T-cell (primary cell): ENCODE measurements at regions not wholly inside any gene's neighbourhood (a gene's known extent, or its start where the extent isn't known, plus 50 kb on each side); places are given as distances from the start of the nearest gene placed in this dataset.
"Not testable (repeated sequence)": the region's sequence is repeated elsewhere in the genome, so short reads cannot be mapped to it uniquely, and the experiment has no call there.

Source experiments
- ATAC-seq, 4 experiments: fragments of 200-7000 bp in 3 of 4; fragments of 150-1000 bp in 1 of 4; cut with Tn5 transposase; replicated peaks in 1 of 4; 1 replicate in 3 of 4; 2 replicates in 1 of 4; pipeline ENCODE4 v1.10.0; 2021; ENCODE audit warnings: moderate library complexity in 3 of 4, mild to moderate bottlenecking in 2 of 4, moderate number of reproducible peaks in 1 of 4
- CTCF ChIA-PET, 2 donors: fragments of 300-600 bp; sonication (Branson Sonifier 250); formaldehyde crosslinking; loops; one replicate each; lab custom pipeline; 2022; ENCODE audit warnings: antibody characterized with exemption in 2 of 2; lab: Charles Lee
- POLR2A ChIA-PET, 2 donors: fragments of 300-600 bp; sonication (Branson Sonifier 250); formaldehyde crosslinking; loops; one replicate each; lab custom pipeline; 2022; ENCODE audit warnings: antibody characterized with exemption in 2 of 2; lab: Charles Lee
- DNase-seq, 35 experiments: peaks; one replicate each; pipeline versions ENCODE4 v3.0.0 to v3.0.0-alpha.2; 2013 to 2023
- H3K27ac ChIP-seq: one replicate; pipeline ENCODE4 v1.5.1; 2013; ENCODE audit warnings: low read length
- H3K27me3 ChIP-seq, 2 experiments: replicated peaks in 1 of 2; 1 replicate in 1 of 2; 2 replicates in 1 of 2; pipeline versions ENCODE4 v1.6.1 to v1.7.0; 2013; ENCODE audit warnings: low read length in 1 of 2, mixed read lengths in 1 of 2; ENCODE audit not compliant: control insufficient read depth in 2 of 2, insufficient read depth in 2 of 2; ENCODE audit errors: extremely low read depth in 1 of 2
- H3K36me3 ChIP-seq, 2 donors: 1 replicate in 1 of 2; 2 replicates in 1 of 2; pipeline versions ENCODE4 v1.6.1 to v1.7.0; 2013; ENCODE audit warnings: low read length in 1 of 2; ENCODE audit not compliant: control insufficient read depth in 2 of 2, insufficient read depth in 1 of 2; ENCODE audit errors: extremely low read depth in 1 of 2
- H3K4me1 ChIP-seq, 2 experiments: 1 replicate in 1 of 2; 2 replicates in 1 of 2; pipeline versions ENCODE4 v1.6.1 to v1.7.0; 2013; ENCODE audit warnings: low read length in 2 of 2, mixed read lengths in 1 of 2; ENCODE audit not compliant: insufficient read depth in 2 of 2, control insufficient read depth in 1 of 2; ENCODE audit errors: extremely low read depth in 1 of 2
- H3K4me3 ChIP-seq, 2 donors: 1 replicate in 1 of 2; 2 replicates in 1 of 2; pipeline versions ENCODE4 v1.5.1 to v1.7.0; 2013; ENCODE audit warnings: mild to moderate bottlenecking in 2 of 2, low read length in 1 of 2, moderate library complexity in 1 of 2; ENCODE audit not compliant: control insufficient read depth in 1 of 2; ENCODE audit errors: extremely low read depth in 1 of 2
- H3K9me3 ChIP-seq: 2 replicates; pipeline ENCODE4 v1.7.0; 2013
- H3K27ac Mint-ChIP-seq, 2 donors: one replicate each; pipeline ENCODE4 v1.8.0; 2020 to 2021; ENCODE audit warnings: mild to moderate bottlenecking in 2 of 2, mixed read lengths in 2 of 2
- H3K27me3 Mint-ChIP-seq, 2 donors: one replicate each; pipeline ENCODE4 v1.8.0; 2021 to 2022; ENCODE audit warnings: mixed read lengths in 2 of 2
- H3K36me3 Mint-ChIP-seq: one replicate; pipeline ENCODE4 v1.8.0; 2021; ENCODE audit warnings: mixed read lengths
- H3K4me1 Mint-ChIP-seq, 3 donors: one replicate each; pipeline ENCODE4 v1.8.0; 2020 to 2022; ENCODE audit warnings: mixed read lengths in 3 of 3, mild to moderate bottlenecking in 1 of 3
- H3K4me3 Mint-ChIP-seq, 3 donors: one replicate each; pipeline ENCODE4 v1.8.0; 2020 to 2022; ENCODE audit warnings: mild to moderate bottlenecking in 3 of 3, mixed read lengths in 3 of 3, moderate library complexity in 3 of 3
- H3K9me3 Mint-ChIP-seq, 3 donors: one replicate each; pipeline ENCODE4 v1.8.0; 2020 to 2022; ENCODE audit warnings: mixed read lengths in 3 of 3
- WGBS: methylation state at CpG from one replicate; pipeline ENCODE4 v1.1.5; 2013; ENCODE audit warnings: missing lambda C conversion rate; ENCODE audit not compliant: insufficient coverage; 5-methylcytosine and 5-hydroxymethylcytosine counted together

DNA sequence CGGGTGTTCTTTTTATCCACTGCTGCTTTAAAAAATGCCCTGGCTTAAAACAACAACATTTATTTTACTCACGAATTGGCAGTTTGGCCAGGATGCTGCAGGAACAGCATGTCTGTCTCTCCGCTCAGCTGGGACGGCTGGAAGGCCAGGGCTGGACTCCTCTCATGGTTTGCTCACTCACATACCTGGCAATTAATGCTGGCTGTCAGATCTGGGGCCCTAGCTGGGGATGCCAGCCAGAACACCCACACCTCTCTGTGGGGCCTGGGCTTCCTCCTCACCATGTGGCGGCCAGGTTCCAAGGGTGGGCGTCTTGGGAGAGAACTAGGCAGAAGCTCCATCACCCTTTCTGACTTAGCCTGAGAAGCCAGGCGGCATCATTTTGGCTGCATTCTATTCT is 189.1 kb upstream of the IL12B start:
- no peaks in the 10 kb centered on the region for H3K36me3 ChIP-seq
- H3K4me3 ChIP-seq: no peak overlapping the region
- no peaks in the 10 kb centered on the region for H3K9me3 ChIP-seq
- Mint-ChIP-seq H3K27ac (no peak overlapping the region), H3K27me3 (peaks cover 2 to 8% of the 10 kb centered on the region in 2 donors), H3K4me1 (peaks cover 3 to 7% (median 7%) of the 10 kb centered on the region in 3 donors), H3K9me3 (no peaks in the 10 kb centered on the region), H3K36me3 (no peaks in the 10 kb centered on the region), H3K4me3 (no peak overlapping the region)
- no peak for ATAC-seq
- 62% methylated on average over 5 of the region's 7 CpGs for WGBS
- ChIA-PET POLR2A (no interaction called here), CTCF (no interaction called here)
- H3K27ac ChIP-seq: no peak overlapping the region
- no peak for DNase-seq
- H3K4me1 ChIP-seq: no peaks in the 10 kb centered on the region
- H3K27me3 ChIP-seq: no peaks in the 10 kb centered on the region

DNA sequence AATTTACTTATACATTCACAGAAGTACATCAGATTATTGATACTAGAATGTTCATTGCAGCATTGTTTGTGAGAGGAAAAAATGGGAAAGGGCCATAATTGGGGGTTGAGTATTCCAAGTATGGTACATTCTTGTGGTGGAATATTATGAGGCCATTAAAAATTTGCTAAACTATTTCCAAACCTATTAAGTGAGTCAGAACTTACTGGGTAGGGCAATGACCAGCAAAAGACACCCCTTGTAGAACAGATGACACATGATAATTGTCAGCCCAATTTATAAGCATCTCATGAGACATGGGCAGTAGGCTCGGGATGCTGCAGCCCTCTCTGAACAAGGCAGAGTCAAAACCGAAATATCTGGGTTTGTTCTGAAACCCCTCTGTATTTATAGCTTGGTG is 192.6 kb upstream of the IL12B start:
- Histone ChIP-seq H3K36me3 (no peaks in the 10 kb centered on the region), H3K27ac (no peak overlapping the region), H3K4me1 (no peaks in the 10 kb centered on the region), H3K27me3 (no peaks in the 10 kb centered on the region), H3K4me3 (no peak overlapping the region), H3K9me3 (no peaks in the 10 kb centered on the region)
- H3K4me1 Mint-ChIP-seq: no peaks in the 10 kb centered on the region
- CTCF ChIA-PET: no interaction called here
- H3K27me3 Mint-ChIP-seq: peaks cover 1 to 3% of the 10 kb centered on the region in 2 donors
- no peaks in the 10 kb centered on the region for H3K9me3 Mint-ChIP-seq
- H3K4me3 Mint-ChIP-seq: no peak overlapping the region
- ATAC-seq (no peak), DNase-seq (no peak)
- H3K36me3 Mint-ChIP-seq: no peaks in the 10 kb centered on the region
- no CpG with 5 or more reads among the region's 2 CpGs for WGBS
- POLR2A ChIA-PET: no interaction called here
- H3K27ac Mint-ChIP-seq: no peak overlapping the region

DNA sequence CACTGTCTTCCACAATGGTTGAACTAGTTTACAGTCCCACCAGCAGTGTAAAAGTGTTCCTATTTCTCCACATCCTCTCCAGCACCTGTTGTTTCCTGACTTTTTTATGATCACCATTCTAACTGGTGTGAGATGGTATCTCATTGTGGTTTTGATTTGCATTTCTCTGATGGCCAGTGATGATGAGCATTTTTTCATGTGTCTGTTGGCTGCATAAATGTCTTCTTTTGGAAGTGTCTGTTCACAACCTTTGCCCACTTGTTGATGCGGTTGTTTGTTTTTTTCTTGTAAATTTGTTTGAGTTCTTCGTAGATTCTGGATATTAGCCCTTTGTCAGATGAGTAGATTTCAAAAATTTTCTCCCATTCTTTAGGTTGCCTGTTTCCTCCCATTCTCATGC is 194.0 kb upstream of the IL12B start:
- H3K4me3 Mint-ChIP-seq, POLR2A ChIA-PET, H3K27me3 Mint-ChIP-seq, DNase-seq, ATAC-seq, H3K4me3 ChIP-seq, H3K4me1 Mint-ChIP-seq, H3K4me1 ChIP-seq, H3K27ac ChIP-seq, CTCF ChIA-PET, H3K36me3 Mint-ChIP-seq, H3K36me3 ChIP-seq, H3K27ac Mint-ChIP-seq, H3K27me3 ChIP-seq, H3K9me3 Mint-ChIP-seq, H3K9me3 ChIP-seq: not testable (repeated sequence)
- no CpG with 5 or more reads among the region's 2 CpGs for whole genome bisulfite sequencing

DNA sequence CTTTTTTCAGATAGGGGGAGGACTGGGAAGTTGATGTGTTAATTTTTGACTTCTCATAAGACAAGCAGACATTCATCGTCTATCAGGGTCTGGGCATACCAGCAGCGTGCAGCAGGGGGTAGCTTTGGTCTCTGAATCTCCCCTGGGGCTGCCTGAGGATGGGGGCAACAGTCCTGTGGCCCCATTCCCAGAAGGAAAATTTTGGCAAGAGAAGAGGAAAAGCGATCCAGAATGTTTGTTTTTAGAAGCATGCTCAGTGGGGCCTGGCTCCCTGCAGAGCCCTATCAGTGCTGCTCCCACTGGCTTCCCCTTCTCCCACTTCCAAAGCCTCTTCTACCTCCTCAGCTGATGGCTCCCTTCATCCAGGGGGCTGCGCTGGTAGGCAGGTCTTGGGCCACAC is 194.8 kb upstream of the IL12B start:
- H3K36me3 Mint-ChIP-seq: no peaks in the 10 kb centered on the region
- H3K27me3 Mint-ChIP-seq: peaks cover 1 to 3% of the 10 kb centered on the region in 2 donors
- no peak overlapping the region for H3K4me3 Mint-ChIP-seq
- H3K27me3 ChIP-seq: no peaks in the 10 kb centered on the region
- H3K27ac ChIP-seq: no peak overlapping the region
- H3K9me3 Mint-ChIP-seq: peaks cover 4 to 9% (median 6%) of the 10 kb centered on the region in 3 donors
- H3K4me1 Mint-ChIP-seq: no peaks in the 10 kb centered on the region
- no peaks in the 10 kb centered on the region for H3K36me3 ChIP-seq
- DNase-seq: no peak
- H3K4me1 ChIP-seq: no peaks in the 10 kb centered on the region
- CTCF ChIA-PET: interaction anchor here in 1 of 2 donors (1.1 kb wide), 1 partner anchor 9 kb away, joined by 6 read pairs; no protein-coding TSS in a partner anchor
- no peaks in the 10 kb centered on the region for H3K9me3 ChIP-seq
- H3K27ac Mint-ChIP-seq: no peak overlapping the region
- no peak overlapping the region for H3K4me3 ChIP-seq
- POLR2A ChIA-PET: no interaction called here
- no peak for ATAC-seq
- 67% methylated on average over 1 of the region's 4 CpGs for WGBS

DNA sequence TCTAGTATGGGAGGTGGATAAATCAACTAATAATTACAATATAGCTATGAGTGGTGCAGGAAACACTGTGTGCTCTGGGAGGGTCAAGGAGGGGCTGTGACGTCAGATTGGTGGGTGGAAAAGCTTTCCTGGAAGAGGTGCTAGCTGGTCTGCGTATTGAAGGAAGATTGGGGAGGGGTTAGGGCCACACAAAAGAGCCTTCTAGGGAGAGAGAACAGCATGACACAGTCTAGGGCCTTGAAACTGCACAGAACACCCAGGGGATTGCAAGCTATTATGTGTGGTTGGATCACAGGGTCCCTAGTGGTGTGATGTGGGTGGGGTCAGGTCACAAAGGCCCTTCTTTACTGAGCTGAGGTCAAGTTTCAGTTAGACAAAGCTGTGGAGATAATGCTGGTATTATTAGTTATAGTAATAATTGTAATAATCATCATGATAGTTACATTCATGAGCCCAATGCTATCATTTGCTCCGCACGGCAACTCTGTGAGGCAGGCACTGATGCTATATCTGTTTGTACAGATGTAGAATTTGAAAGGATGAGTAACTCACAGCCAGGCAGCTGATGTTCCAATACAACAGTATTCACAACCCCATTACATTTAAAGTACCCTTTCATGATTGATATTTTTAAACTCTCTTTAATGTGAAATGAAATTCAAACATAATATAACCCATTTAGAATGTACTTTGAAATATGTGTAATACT is 197.4 kb upstream of the IL12B start:
- Histone ChIP-seq H3K9me3 (no peaks in the 10 kb centered on the region), H3K27me3 (no peaks in the 10 kb centered on the region), H3K4me3 (no peak overlapping the region), H3K4me1 (no peaks in the 10 kb centered on the region), H3K36me3 (no peaks in the 10 kb centered on the region), H3K27ac (no peak overlapping the region)
- Mint-ChIP-seq H3K27me3 (peaks cover 0 to 1% of the 10 kb centered on the region in 2 donors), H3K27ac (no peak overlapping the region), H3K4me1 (no peaks in the 10 kb centered on the region), H3K36me3 (no peaks in the 10 kb centered on the region), H3K9me3 (peaks cover 4 to 9% (median 6%) of the 10 kb centered on the region in 3 donors), H3K4me3 (no peak overlapping the region)
- WGBS: 67% methylated on average over 1 of the region's 4 CpGs
- ChIA-PET POLR2A (no interaction called here), CTCF (no interaction called here)
- DNase-seq: no peak
- ATAC-seq: no peak

DNA sequence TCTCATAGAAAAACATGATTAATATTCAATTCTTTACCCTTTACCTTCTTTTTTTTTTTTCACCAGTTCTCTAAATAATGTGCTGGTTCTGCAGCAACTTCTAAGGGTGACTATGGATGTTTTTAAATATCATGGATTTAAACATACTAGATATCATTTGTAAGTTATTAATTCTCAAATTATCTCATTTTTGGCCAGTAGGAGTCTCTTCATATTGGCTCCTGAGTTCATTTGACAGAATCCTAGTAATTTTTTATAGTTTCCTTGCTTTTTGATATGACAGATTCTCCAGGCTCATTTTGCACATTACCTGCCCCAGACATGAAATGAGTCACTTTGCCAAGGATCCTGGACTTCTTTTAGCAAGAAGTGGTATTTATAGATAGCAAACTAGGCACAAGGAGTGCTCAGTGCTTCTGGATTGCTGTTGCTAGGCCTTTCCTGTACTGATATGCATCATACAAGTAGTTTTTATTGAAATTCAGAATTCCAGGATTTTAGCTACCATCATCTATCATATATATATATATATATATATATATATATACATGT is 201.3 kb upstream of the IL12B start:
- ChIA-PET CTCF (no interaction called here), POLR2A (no interaction called here)
- Histone ChIP-seq H3K9me3 (no peaks in the 10 kb centered on the region), H3K4me1 (no peaks in the 10 kb centered on the region), H3K36me3 (no peaks in the 10 kb centered on the region), H3K27ac (no peak overlapping the region), H3K4me3 (no peak overlapping the region), H3K27me3 (no peaks in the 10 kb centered on the region)
- no peaks in the 10 kb centered on the region for H3K4me1 Mint-ChIP-seq
- ATAC-seq (no peak), DNase-seq (no peak)
- H3K36me3 Mint-ChIP-seq: no peaks in the 10 kb centered on the region
- H3K9me3 Mint-ChIP-seq: peaks cover 4 to 9% (median 6%) of the 10 kb centered on the region in 3 donors
- peaks cover 0 to 3% of the 10 kb centered on the region in 2 donors for H3K27me3 Mint-ChIP-seq
- no peak overlapping the region for H3K27ac Mint-ChIP-seq
- no peak overlapping the region for H3K4me3 Mint-ChIP-seq
